Esophagus muscularis mucosa (tissue), 4 donors: ENCODE measurements at regions not wholly inside any gene's neighbourhood (a gene's known extent, or its start where the extent isn't known, plus 50 kb on each side); places are given as distances from the start of the nearest gene placed in this dataset.

Experiments used
- DNase-seq: peaks from one replicate; pipeline ENCODE4 v3.0.0-alpha.2; 2017; ENCODE audit errors: extremely low spot score
- H3K27ac ChIP-seq, 4 donors: fragments of 200-600 bp; sonication (generic); replicated peaks in 1 of 4; 1 replicate in 3 of 4; 2 replicates in 1 of 4; pipeline ENCODE4 v1.5.1; 2016 to 2019; ENCODE audit warnings: mild to moderate bottlenecking in 1 of 4
- H3K27me3 ChIP-seq, 4 donors: fragments of 200-600 bp; sonication (generic); one replicate each; pipeline versions ENCODE4 v1.5.1 to v1.6.0; 2016 to 2019
- H3K36me3 ChIP-seq, 4 donors: fragments of 200-600 bp; sonication (generic); one replicate each; pipeline ENCODE4 v1.5.1; 2016 to 2019
- H3K4me1 ChIP-seq, 4 donors: fragments of 200-600 bp; sonication (generic); one replicate each; pipeline ENCODE4 v1.5.1; 2016 to 2019
- H3K4me3 ChIP-seq, 4 donors: fragments of 200-600 bp; sonication (generic); 1 replicate in 2 of 4; 2 replicates in 2 of 4; pipeline ENCODE4 v1.5.1; 2016 to 2019; ENCODE audit warnings: mild to moderate bottlenecking in 4 of 4, moderate library complexity in 1 of 4
- H3K9me3 ChIP-seq, 4 donors: fragments of 200-600 bp; sonication (generic); 1 replicate in 3 of 4; 2 replicates in 1 of 4; pipeline ENCODE4 v1.5.1; 2016 to 2019
- EP300 ChIP-seq: sonication (generic); formaldehyde crosslinking; IDR thresholded peaks from one replicate; pipeline ENCODE4 v1.6.1; 2017; ENCODE audit warnings: antibody characterized with exemption
- POLR2A ChIP-seq: fragments of 450-650 bp; IDR thresholded peaks from one replicate; pipeline ENCODE4 v1.6.1; 2017; ENCODE audit warnings: antibody characterized with exemption, moderate library complexity, mild to moderate bottlenecking, low read depth
- POLR2AphosphoS5 ChIP-seq, 2 donors: sonication (generic); formaldehyde crosslinking; IDR thresholded peaks; one replicate each; pipeline ENCODE4 v1.6.1; 2017; ENCODE audit warnings: antibody characterized with exemption in 2 of 2
- WGBS: methylation state at CpG from one replicate; pipeline ENCODE4 v1.1.5; 2018; 5-methylcytosine and 5-hydroxymethylcytosine counted together
- intact Hi-C: fragments of 100-400 bp; cut with DNase I; formaldehyde crosslinking; loops from one replicate; pipeline ENCODE4 v1.15.1; 2023
- TF ChIP-seq, protein P1 (sequence below), 3 experiments: fragments of 200-600 bp in 2 of 3; fragments of 450-650 bp in 1 of 3; sonication (generic) in 2 of 3; IDR thresholded peaks; one replicate each; pipeline ENCODE4 v1.5.1; 2017 to 2019; ENCODE audit warnings: antibody characterized with exemption in 3 of 3, mild to moderate bottlenecking in 2 of 3, moderate library complexity in 1 of 3

GRCh38 chr21:29396951-29397455 lies 98.3 kb downstream of the BACH1 start:
- Histone ChIP-seq H3K36me3 (no peaks in the 10 kb centered on the region), H3K4me3 (no peak overlapping the region), H3K4me1 (no peaks in the 10 kb centered on the region), H3K27ac (no peak overlapping the region), H3K9me3 (peaks cover 0 to 4% (median 0%) of the 10 kb centered on the region in 4 donors), H3K27me3 (no peaks in the 10 kb centered on the region)
- intact Hi-C loops = no loop called here
- TF ChIP-seq, protein P1, sequence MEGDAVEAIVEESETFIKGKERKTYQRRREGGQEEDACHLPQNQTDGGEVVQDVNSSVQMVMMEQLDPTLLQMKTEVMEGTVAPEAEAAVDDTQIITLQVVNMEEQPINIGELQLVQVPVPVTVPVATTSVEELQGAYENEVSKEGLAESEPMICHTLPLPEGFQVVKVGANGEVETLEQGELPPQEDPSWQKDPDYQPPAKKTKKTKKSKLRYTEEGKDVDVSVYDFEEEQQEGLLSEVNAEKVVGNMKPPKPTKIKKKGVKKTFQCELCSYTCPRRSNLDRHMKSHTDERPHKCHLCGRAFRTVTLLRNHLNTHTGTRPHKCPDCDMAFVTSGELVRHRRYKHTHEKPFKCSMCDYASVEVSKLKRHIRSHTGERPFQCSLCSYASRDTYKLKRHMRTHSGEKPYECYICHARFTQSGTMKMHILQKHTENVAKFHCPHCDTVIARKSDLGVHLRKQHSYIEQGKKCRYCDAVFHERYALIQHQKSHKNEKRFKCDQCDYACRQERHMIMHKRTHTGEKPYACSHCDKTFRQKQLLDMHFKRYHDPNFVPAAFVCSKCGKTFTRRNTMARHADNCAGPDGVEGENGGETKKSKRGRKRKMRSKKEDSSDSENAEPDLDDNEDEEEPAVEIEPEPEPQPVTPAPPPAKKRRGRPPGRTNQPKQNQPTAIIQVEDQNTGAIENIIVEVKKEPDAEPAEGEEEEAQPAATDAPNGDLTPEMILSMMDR (IDR thresholded peaks at IDR 0.05) = no peak
- no peak for TF ChIP-seq POLR2AphosphoS5 (IDR thresholded peaks at IDR 0.05)
- no peak for TF ChIP-seq POLR2A
- TF ChIP-seq EP300 = no peak
- DNase-seq = no peak
- 98% methylated on average over 3 of the region's 3 CpGs for WGBS

DNA sequence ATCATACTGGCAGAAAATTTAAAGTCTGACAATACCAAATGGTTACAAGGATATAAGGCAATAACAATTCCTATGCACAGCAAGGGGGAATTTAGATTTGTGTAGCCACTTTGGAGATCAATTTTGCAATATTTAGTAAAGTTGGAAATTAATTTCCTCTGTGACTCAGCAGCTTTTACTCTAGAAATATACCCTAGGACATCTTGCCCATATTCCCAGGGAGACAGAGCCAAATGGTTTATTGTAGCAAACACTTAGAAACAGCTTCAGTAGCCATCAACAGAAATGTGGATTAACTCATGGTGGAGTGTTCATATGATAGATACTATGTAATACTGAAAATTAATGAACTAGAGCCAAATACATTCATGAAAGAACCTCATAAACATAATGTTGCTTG lies 104.6 kb downstream of the BACH1 start:
- no peak for DNase-seq
- Histone ChIP-seq H3K4me1 (no peaks in the 10 kb centered on the region), H3K27ac (no peak overlapping the region), H3K27me3 (no peaks in the 10 kb centered on the region), H3K9me3 (peaks cover 0 to 4% (median 0%) of the 10 kb centered on the region in 4 donors), H3K4me3 (no peak overlapping the region), H3K36me3 (no peaks in the 10 kb centered on the region)
- intact Hi-C loops = no loop called here
- TF ChIP-seq, protein P1 (IDR thresholded peaks at IDR 0.05) = no peak
- TF ChIP-seq POLR2A = no peak
- TF ChIP-seq EP300 = no peak
- TF ChIP-seq POLR2AphosphoS5 (IDR thresholded peaks at IDR 0.05) = no peak

DNA sequence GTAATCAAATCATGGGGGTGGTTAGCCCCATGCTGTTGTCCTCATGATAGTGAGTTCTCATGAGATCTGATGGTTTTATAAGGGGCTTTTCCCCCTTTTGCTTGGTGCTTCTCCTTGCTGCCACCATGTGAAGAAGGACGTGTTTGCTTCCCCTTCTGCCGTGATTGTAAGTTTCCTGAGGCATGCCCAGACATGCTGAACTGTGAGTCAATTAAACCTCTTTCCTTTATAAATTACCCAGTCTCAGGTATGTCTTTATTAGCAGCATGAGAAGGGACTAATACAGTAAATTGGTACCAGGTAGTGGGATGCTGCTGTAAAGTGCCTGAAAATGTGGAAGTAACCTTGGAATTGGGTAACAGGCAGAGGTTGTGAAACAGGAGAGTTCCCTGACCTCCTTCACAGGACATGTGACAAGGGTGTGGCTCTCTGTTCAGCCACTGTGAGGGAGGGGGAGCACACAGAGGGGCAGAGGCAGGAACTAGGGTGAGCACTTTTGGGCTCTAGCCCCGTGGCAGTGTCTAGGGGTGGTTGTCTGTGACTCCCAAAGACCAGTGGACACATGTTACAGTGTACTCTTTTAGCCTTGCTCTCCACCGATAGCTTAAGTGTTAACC lies 105.3 kb downstream of the BACH1 start:
- intact Hi-C loops = no loop called here
- DNase-seq = no peak
- TF ChIP-seq EP300 (no peak), POLR2AphosphoS5 (IDR thresholded peaks at IDR 0.05) (no peak), POLR2A (no peak)
- TF ChIP-seq, protein P1 (IDR thresholded peaks at IDR 0.05) = no peak

DNA sequence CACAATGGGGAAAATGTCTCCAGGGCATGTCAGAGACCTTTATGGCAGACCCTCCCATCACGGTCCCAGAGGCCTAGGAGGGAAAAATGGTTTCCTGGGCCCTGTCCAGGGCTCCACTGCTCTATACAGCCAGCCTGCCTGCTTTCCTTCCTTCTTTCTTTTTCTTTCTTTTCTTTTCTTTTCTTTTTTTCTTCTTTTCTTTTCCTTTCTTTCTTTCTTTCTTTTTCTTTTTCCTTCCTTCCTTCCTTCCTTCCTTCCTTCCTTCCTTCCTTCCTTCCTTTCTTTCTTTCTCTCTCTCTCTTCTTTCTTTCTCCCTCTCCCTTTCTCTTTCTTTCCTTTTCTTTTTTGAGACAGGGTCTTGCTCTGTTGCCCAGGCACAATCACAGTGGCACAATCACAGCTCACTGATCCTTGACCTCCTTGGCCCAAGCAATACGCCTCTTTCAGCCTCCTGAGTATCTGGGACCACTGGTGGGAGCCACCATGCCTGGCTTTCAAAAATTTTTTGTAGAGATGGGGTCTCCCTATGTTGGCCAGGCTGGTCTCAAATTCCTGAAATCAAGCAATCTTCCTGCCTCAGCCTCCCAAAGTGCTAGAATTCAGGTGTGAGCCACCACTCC lies 106.9 kb downstream of the BACH1 start:
- no peaks in the 10 kb centered on the region for H3K9me3 ChIP-seq
- no peak for TF ChIP-seq POLR2AphosphoS5 (IDR thresholded peaks at IDR 0.05)
- no peak for TF ChIP-seq EP300
- TF ChIP-seq POLR2A = no peak
- TF ChIP-seq, protein P1 (IDR thresholded peaks at IDR 0.05) = no peak
- no peak for DNase-seq
- no peaks in the 10 kb centered on the region for H3K36me3 ChIP-seq
- no peaks in the 10 kb centered on the region for H3K4me1 ChIP-seq
- intact Hi-C loops = no loop called here
- H3K27ac ChIP-seq = no peak overlapping the region
- H3K27me3 ChIP-seq = no peaks in the 10 kb centered on the region
- H3K4me3 ChIP-seq = no peak overlapping the region
- 93% methylated on average over 2 of the region's 2 CpGs for WGBS

More for the DNA sequence above, 105.3 kb downstream of the BACH1 start:
- H3K36me3 ChIP-seq = no peaks in the 10 kb centered on the region
- H3K9me3 ChIP-seq = peaks cover 0 to 4% (median 0%) of the 10 kb centered on the region in 4 donors
- WGBS = 90% methylated on average over 4 of the region's 4 CpGs
- H3K4me3 ChIP-seq = no peak overlapping the region
- no peaks in the 10 kb centered on the region for H3K27me3 ChIP-seq
- H3K27ac ChIP-seq = no peak overlapping the region
- no peaks in the 10 kb centered on the region for H3K4me1 ChIP-seq
